GM13976 (cell line): ENCODE measurements at regions not wholly inside any gene's neighbourhood (a gene's known extent, or its start where the extent isn't known, plus 50 kb on each side); places are given as distances from the start of the nearest gene placed in this dataset.

Experiments used
- DNase-seq: peaks from one replicate; pipeline ENCODE4 v3.0.0; 2012; ENCODE audit warnings: low spot score
- in situ Hi-C: fragments of 300-500 bp; cut with MboI; formaldehyde crosslinking; loops from one replicate; pipeline ENCODE4 v1.12.0; 2022; ENCODE audit warnings: low sequenced_read_pairs, mixed read lengths, inconsistent platforms; ENCODE audit not compliant: unreplicated experiment
- TF ChIP-seq, protein P1 (sequence below): IDR thresholded peaks from 2 replicates; pipeline ENCODE4 v1.5.1; 2012; ENCODE audit warnings: borderline replicate concordance, mild to moderate bottlenecking; ENCODE audit not compliant: insufficient read depth; ENCODE audit errors: extremely low read depth, missing control alignments, control extremely low read depth

DNA sequence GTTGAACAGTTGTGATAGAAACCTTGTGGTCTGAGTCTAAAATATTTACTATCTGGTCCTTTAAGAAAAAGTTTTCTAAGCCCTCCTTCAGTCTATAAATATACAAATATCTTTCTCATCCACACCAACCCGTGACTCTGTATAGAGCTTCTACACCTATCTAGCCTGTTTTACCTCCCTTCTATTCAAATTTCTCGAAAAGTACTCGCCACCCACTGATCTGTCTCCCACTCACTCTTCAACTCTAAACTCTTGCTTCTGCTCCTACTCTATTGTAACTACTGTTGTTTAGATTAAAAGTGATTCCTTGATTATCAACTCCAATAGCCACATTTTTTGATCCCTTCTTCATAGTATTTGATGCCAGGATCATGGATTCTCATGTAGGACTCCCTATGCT, 329.4 kb upstream of the MAN1A1 start:
- no peak for DNase-seq
- TF ChIP-seq, protein P1, sequence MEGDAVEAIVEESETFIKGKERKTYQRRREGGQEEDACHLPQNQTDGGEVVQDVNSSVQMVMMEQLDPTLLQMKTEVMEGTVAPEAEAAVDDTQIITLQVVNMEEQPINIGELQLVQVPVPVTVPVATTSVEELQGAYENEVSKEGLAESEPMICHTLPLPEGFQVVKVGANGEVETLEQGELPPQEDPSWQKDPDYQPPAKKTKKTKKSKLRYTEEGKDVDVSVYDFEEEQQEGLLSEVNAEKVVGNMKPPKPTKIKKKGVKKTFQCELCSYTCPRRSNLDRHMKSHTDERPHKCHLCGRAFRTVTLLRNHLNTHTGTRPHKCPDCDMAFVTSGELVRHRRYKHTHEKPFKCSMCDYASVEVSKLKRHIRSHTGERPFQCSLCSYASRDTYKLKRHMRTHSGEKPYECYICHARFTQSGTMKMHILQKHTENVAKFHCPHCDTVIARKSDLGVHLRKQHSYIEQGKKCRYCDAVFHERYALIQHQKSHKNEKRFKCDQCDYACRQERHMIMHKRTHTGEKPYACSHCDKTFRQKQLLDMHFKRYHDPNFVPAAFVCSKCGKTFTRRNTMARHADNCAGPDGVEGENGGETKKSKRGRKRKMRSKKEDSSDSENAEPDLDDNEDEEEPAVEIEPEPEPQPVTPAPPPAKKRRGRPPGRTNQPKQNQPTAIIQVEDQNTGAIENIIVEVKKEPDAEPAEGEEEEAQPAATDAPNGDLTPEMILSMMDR = no peak
- in situ Hi-C loops = no loop called here

- DNase-seq = no peak
- TF ChIP-seq, protein P1 = no peak
- in situ Hi-C loops = no loop called here
Observed at GRCh38 chr6:119677384-119677783, 327.8 kb upstream of the MAN1A1 start.

GRCh38 chr6:119676961-119677360, 327.4 kb upstream of the MAN1A1 start:
- in situ Hi-C loops = no loop called here
- TF ChIP-seq, protein P1 = no peak

GRCh38 chr6:119676230-119676629, 326.7 kb upstream of the MAN1A1 start:
- TF ChIP-seq, protein P1 = no peak
- in situ Hi-C loops = no loop called here
- no peak for DNase-seq

More at GRCh38 chr6:119676961-119677360, 327.4 kb upstream of the MAN1A1 start:
- DNase-seq = no peak

- DNase-seq = no peak
- in situ Hi-C loops = no loop called here
- TF ChIP-seq, protein P1 = no peak
Observed at GRCh38 chr6:119673741-119674140, 324.2 kb upstream of the MAN1A1 start.

GRCh38 chr6:119672725-119673124, 323.2 kb upstream of the MAN1A1 start:
- no peak for DNase-seq
- in situ Hi-C loops = no loop called here
- TF ChIP-seq, protein P1 = no peak

DNA sequence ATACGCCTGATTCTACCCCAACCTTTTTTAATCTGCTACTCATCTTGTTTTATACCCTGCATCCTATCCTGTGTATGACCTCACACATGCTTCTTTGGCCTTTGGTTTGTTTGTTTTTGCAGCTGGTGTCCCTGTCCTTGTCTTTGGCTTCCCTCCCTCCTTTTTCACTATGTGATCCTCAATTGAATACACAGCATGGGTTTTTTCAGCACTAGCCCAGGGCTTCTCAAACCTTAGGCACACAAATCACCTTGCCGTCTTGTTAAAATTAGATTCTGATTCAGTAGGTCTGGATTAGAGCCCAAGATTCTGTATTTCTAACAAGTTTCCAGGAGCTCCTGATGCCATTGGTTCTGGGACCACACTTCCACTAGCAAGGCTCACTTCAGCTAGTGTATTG, 321.5 kb upstream of the MAN1A1 start:
- in situ Hi-C loops = no loop called here
- no peak for DNase-seq
- TF ChIP-seq, protein P1 = no peak
